Colonic mucosa (tissue), 4 donors: ENCODE measurements at regions not wholly inside any gene's neighbourhood (a gene's known extent, or its start where the extent isn't known, plus 50 kb on each side); places are given as distances from the start of the nearest gene placed in this dataset.

Experiments used
- DNase-seq: peaks from one replicate; pipeline ENCODE4 v3.0.0-alpha.2; 2020
- H3K27ac ChIP-seq: fragments of 200-600 bp; one replicate; pipeline ENCODE4 v1.8.0; 2021
- H3K27me3 ChIP-seq: fragments of 200-600 bp; one replicate; pipeline ENCODE4 v1.8.0; 2021
- H3K36me3 ChIP-seq: fragments of 200-600 bp; one replicate; pipeline ENCODE4 v1.8.0; 2021
- H3K4me1 ChIP-seq: fragments of 200-600 bp; one replicate; pipeline ENCODE4 v1.8.0; 2021; ENCODE audit warnings: mild to moderate bottlenecking
- H3K4me3 ChIP-seq: fragments of 200-600 bp; one replicate; pipeline ENCODE4 v1.8.0; 2021
- H3K9ac ChIP-seq, 2 donors: one replicate each; pipeline ENCODE4 v1.7.0; 2013; ENCODE audit warnings: control low read depth in 2 of 2, low read depth in 2 of 2, low read length in 2 of 2
- H3K9me3 ChIP-seq: fragments of 200-600 bp; one replicate; pipeline ENCODE4 v1.8.0; 2021
- intact Hi-C: fragments of 100-400 bp; cut with DNase I; formaldehyde crosslinking; loops from one replicate; pipeline ENCODE4 v1.14.1; 2022
- TF ChIP-seq, protein P1 (sequence below): fragments of 200-600 bp; IDR thresholded peaks from one replicate; pipeline ENCODE4 v1.8.0; 2022; ENCODE audit warnings: antibody characterized with exemption, mild to moderate bottlenecking
- donor health status: healthy.
- donor health status: DM: no; HTN: no; CAD: no.
- donor health status: DM: no; HTN: no; CAD: no.

DNA sequence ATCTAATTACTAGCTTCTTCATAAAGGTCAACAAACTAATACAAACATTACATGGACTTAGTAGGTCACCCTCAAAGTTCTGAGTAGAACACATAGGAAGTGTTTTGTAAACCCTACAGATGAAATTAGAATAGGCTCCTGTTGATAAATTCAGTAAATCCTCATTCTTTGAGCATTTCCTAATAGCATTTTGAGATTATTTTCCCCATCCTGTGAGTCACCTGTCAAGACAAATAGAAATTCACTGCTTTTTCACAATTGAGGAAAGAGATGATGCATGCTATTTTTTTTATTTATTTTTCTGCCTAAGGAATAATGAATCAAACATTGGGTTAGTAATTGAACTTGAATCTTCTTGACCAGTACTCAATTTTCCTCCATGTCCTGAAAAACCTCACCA is 666.7 kb upstream of the GOT2 start:
- Histone ChIP-seq H3K27me3 (no peaks in the 10 kb centered on the region), H3K9me3 (no peaks in the 10 kb centered on the region), H3K4me1 (no peaks in the 10 kb centered on the region), H3K36me3 (no peaks in the 10 kb centered on the region), H3K4me3 (no peak overlapping the region), H3K9ac (no peak overlapping the region), H3K27ac (no peak overlapping the region)
- no peak for DNase-seq
- TF ChIP-seq, protein P1, sequence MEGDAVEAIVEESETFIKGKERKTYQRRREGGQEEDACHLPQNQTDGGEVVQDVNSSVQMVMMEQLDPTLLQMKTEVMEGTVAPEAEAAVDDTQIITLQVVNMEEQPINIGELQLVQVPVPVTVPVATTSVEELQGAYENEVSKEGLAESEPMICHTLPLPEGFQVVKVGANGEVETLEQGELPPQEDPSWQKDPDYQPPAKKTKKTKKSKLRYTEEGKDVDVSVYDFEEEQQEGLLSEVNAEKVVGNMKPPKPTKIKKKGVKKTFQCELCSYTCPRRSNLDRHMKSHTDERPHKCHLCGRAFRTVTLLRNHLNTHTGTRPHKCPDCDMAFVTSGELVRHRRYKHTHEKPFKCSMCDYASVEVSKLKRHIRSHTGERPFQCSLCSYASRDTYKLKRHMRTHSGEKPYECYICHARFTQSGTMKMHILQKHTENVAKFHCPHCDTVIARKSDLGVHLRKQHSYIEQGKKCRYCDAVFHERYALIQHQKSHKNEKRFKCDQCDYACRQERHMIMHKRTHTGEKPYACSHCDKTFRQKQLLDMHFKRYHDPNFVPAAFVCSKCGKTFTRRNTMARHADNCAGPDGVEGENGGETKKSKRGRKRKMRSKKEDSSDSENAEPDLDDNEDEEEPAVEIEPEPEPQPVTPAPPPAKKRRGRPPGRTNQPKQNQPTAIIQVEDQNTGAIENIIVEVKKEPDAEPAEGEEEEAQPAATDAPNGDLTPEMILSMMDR = no peak
- intact Hi-C loops = no loop called here

DNA sequence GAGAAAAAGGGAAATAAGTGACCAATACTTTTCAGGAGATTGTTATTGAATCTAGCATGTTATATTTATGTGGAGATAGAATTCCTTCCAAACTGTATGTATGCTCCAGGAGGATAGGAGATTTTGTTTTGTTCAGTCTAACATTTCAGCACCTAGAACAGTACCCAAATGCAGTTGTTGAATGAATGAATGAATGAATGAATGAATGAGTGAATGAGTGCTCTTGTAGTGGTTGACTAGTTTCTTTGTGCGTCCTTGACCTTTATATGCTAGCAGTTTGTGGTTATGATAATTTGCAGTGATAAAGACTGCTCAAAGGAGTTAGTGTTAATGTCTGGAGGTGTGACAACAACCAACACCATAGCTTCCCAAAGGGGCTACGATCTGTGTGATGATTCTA is 663.5 kb upstream of the GOT2 start:
- Histone ChIP-seq H3K9ac (no peak overlapping the region), H3K4me3 (no peak overlapping the region), H3K36me3 (no peaks in the 10 kb centered on the region), H3K9me3 (no peaks in the 10 kb centered on the region), H3K27me3 (no peaks in the 10 kb centered on the region), H3K4me1 (no peaks in the 10 kb centered on the region), H3K27ac (no peak overlapping the region)
- intact Hi-C loops = no loop called here
- TF ChIP-seq, protein P1 = no peak
- DNase-seq = no peak

DNA sequence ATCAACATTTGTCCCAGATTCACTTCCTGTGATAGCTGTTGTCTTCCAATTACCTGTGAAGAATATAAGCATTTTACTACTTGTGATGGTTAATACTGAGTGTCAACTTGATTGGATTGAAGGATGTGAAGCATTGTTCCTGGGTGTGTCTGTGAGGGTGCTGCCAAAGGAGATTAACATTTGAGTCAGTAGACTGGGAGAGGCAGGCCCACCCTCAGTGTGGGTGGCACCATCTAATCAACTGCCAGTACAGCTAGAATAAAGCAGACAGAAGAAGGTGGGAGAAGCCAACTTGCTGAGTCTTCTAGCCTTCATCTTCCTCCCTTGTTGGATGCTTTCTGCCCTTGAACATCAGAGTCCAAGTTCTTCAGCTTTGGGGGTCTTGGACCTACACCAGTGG is 660.4 kb upstream of the GOT2 start:
- Histone ChIP-seq H3K9ac (no peak overlapping the region), H3K9me3 (no peaks in the 10 kb centered on the region), H3K27me3 (no peaks in the 10 kb centered on the region), H3K4me3 (no peak overlapping the region), H3K36me3 (no peaks in the 10 kb centered on the region), H3K4me1 (no peaks in the 10 kb centered on the region), H3K27ac (no peak overlapping the region)
- DNase-seq = no peak
- intact Hi-C loops = no loop called here
- TF ChIP-seq, protein P1 = no peak

DNA sequence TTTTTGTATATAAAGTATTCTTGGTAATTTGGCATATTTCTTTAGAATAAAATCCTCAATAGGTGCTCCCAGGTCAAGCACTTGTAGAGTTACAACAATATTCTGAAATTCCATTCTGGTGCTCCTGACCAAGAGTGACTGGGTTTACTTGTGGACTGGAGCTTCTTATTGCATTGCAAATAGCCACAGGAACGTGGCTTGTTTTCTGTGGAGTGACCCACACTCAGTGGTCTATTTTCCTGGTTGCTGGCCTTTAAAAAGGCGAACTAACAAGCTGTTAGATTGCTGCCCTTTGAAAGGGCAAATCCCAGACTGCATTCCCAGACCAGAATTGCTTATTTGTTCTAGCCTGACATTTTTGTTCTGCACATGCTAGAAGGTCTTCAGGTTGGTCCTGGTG is 658.8 kb upstream of the GOT2 start:
- no peak overlapping the region for H3K9ac ChIP-seq
- H3K9me3 ChIP-seq = no peaks in the 10 kb centered on the region
- H3K27me3 ChIP-seq = no peaks in the 10 kb centered on the region
- H3K4me3 ChIP-seq = no peak overlapping the region
- intact Hi-C loops = no loop called here
- DNase-seq = no peak
- TF ChIP-seq, protein P1 = no peak
- H3K36me3 ChIP-seq = no peaks in the 10 kb centered on the region
- H3K4me1 ChIP-seq = no peaks in the 10 kb centered on the region
- H3K27ac ChIP-seq = no peak overlapping the region

DNA sequence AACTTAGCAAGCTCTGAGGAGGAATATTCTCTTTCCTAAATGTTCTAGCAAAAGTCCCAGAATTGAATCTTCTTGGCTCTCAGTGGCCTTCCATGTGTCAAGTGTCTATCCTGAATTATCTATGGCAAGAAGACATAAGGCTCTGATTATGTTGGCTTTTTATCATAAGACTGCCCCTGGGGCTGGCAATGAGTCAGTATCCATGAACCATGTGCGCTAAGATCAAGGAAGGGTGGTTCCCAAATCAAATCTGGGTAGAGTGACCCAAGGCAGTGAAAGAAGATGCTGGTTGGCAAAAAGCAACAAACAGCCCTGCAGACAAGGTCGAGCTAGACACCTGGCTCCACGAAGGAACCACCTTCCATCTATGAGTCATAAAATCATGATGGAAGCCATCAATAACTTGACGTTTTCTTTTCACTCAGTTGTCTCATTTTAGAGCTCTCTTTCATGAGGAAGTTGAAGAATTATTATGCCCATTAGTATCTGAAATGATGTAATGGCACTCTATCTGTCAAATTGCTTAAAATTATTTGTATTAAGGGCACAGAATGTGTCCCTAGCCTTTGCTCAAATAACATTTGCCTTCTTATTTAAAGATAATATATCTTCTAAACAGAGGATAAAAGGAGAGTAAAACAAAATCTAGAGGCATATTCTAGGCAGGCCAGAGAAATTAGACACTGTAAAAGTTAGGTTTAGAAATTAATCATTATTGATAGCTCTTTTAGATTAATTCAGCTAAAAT is 657.7 kb upstream of the GOT2 start:
- Histone ChIP-seq H3K36me3 (no peaks in the 10 kb centered on the region), H3K27ac (no peak overlapping the region), H3K4me1 (no peaks in the 10 kb centered on the region), H3K9ac (no peak overlapping the region), H3K4me3 (no peak overlapping the region), H3K9me3 (no peaks in the 10 kb centered on the region), H3K27me3 (no peaks in the 10 kb centered on the region)
- TF ChIP-seq, protein P1 = no peak
- no peak for DNase-seq
- intact Hi-C loops = no loop called here
